ENCODE measurements at regions not wholly inside any gene's neighbourhood (a gene's known extent, or its start where the extent isn't known, plus 50 kb on each side); places are given as distances from the start of the nearest gene placed in this dataset.
"Not testable (repeated sequence)": the region's sequence is repeated elsewhere in the genome, so short reads cannot be mapped to it uniquely, and the experiment has no call there.

DNA sequence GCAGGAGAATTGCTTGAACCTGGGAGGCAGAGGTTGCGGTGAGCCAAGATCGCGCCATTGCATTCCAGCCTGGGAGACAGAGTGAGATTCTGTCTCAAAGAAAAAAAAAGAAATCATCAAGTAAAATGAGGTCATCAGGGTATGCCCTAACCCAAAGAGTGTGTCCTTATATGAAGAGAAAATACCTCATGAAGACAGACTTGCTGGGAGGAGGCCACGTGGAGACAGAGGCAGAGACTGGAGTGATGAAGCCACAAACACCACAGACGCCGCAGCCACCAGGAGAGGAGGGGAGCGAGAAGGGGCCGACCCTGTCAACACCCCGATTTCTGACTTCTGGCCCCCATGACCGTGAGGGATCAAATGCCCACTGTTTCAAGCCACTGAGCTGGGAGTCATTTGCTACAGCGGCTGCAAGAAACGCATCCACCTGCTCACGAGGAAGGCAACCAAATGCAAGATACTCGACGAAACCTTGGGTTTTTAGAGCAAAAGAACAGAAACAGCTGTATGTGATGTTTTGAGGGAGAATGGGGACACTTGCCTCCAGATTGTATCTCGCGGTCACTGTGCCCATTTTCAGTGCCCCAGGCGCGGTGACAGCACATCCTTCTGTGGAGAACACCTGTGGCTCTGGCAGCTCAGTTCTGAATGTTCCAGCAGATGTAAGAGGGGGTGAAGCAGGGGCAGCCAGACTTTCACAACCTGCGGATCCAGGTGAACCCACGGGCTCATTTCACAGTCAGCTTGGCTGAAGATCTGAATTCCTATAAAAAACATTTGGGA lies 1317.2 kb downstream of the TBC1D22A start:
- DNase-seq (ENCODE audit: low spot score): no peak

DNA sequence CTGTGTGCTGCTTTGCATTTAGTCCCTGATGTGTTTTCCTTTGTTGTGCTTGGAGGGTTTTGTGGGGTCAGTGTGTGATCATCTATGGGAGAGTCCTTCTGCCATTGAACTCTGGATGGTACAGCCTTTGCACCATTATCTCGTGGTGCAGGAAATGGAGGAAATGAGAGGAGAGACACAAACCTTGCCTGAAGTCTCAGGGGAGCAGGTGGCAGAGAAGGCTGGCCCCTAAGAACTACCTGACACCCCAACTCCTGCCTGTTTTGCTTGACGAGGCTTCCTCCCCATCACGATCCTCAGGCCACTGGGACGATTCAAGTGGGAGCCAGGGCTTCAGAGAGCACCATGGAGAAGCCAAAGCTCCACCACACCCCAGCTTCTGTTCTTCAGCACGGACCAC lies 1316.4 kb downstream of the TBC1D22A start:
- DNase-seq (ENCODE audit: low spot score): no peak

DNA sequence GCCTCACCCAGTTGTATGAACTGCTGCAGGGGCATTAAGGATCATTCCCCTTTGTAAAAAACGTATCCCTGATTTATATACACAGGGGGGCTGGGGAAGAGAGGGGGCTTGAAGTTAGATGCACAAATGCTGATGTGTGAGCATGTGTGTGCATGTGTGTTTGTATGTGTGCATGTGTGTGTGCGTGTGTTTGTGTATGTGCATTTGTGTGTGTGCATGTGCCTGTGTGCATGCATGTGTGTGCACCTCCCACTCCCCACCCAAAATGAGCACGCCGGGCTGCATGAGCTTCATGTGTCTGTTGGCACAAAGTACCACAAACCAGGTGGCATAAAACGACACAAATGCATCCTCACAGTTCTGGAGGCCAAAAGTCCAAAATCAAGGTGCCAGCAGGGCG lies 1315.2 kb downstream of the TBC1D22A start:
- no peak for DNase-seq (ENCODE audit: low spot score)

DNA sequence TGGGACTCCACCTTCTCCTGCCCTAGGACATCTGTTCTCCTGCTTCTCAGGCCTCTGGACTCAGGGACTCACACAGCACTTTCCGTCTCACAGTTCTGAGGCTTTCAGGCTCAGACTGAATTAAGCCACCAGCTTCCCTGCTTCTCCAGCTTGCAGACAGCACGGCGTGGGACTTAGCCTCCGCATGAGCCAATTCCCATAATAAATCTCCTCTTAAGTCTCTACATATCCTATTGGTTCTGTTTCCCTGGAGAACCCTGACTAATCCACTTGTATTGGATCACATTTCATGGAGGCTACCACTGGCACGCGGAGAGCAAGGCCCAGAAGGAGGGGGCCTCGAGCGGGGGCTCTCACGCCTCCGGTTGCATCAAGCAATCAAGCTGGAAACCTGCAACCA lies 1313.6 kb downstream of the TBC1D22A start:
- DNase-seq (ENCODE audit: low spot score): no peak

DNA sequence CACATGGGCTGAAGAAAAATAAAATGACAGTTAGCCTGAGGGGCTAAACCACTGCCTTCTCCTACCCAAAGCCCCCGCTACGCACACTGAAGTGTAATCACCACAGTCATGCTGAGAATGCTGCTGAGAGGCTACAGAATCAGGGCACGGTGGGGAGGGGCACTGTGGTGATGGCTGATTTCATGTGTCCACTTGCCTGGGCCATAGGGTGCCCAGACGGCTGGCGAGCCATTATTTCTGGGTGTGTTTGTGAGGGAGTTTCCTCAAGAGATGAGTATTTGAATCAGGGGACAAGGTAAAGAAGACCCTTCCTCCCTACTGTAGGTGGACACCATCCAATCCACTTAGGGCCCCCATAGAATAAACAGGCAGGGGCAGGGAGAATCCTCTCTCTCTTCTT lies 1313.2 kb downstream of the TBC1D22A start:
- no peak for DNase-seq (ENCODE audit: low spot score)

DNA sequence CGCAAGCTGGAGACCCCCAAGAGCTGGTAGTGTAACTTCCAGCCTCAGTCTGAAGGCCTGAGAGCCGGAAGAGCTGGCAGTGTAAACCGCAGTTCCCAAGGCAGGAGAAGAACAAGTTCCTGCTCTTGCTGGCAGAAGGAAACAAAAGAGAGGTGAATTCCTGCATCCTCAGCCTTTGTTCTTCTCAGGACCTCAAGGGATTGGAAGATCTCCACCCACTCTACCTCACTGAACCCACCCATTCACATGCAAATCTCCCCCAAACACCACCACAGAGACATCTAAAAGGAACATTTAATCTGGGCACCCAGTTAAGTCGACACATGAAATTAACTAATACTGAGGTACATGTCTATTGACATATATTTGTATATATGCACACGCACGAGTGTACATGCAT lies 1310.3 kb downstream of the TBC1D22A start:
- no peak for DNase-seq (ENCODE audit: low spot score)

DNA sequence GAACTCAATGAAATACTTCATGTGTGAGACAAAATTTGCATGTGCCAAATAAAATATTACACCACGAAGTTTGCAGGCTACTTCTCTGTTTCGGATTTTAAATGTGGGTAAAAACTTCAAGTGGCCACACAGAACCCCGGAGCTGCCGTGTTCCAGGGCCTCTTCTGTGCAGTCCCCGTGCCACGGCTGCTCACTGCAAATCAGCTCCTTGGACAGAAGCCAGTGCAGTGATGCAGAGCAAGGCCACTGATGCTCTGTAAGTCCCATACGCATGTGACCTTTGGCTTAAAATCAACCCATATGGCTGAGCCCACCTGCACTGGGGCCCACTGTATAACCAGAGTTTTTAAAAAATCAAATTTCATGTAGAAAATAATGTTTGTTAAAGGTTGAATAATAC lies 1309.4 kb downstream of the TBC1D22A start:
- DNase-seq (ENCODE audit: low spot score): no peak

DNA sequence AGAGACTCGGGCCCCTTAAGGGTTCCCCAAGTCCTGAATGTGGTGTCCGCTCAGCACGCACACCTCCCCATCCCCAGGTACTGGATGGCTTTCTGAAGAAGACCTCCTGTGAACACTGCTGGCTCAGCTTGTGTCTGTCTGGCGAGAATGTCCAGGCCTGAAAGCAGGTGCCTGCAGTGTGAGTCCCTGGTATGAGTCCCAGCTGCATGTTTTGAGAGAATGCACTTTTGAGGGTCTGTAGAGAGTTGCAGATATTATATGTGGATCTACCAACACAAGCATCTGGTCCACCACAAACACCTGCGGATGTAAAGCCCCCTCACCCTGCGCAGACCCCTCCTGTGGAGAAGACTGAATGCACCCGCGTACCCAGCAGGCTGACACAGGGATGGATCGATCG lies 1308.9 kb downstream of the TBC1D22A start:
- no peak for DNase-seq (ENCODE audit: low spot score)

DNA sequence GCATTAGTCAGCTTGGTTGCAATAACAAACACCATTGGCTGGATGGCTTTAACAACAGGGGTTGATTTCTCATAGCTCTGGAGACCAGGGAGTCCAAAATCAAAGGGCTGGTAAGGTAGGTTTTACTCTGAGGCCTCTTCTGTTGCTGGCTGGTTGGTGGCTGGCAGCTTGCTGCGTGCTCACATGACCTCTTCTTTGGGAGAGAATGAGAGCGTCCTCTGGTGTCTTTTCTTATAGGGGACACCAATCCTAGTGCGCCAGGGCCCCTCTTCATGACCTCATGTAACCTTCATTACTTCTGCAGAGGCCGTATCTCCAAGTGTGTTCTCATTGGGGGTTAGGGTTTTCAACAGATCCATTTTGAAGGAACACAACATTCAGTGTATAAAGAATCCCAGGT lies 1308.3 kb downstream of the TBC1D22A start:
- DNase-seq (ENCODE audit: low spot score): no peak

DNA sequence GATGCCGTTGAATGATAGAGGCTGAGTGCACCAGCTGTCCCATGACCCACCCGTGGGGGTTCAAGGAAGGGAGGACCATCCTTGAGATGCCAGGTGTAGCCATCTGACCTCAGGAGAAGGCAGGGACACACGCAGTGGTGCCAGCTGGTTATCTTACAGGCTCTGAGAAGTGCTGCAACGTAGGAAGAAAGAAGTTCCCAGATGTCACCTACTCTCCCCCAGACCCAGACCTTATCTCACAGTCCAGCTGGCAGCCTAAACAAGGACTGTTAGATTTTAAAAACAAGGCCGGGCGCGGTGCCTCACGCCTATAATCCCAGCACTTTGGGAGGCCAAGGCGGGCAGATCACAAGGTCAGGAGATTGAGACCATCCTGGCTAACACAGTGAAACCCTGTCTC lies 1307.6 kb downstream of the TBC1D22A start:
- DNase-seq (ENCODE audit: low spot score): no peak

DNA sequence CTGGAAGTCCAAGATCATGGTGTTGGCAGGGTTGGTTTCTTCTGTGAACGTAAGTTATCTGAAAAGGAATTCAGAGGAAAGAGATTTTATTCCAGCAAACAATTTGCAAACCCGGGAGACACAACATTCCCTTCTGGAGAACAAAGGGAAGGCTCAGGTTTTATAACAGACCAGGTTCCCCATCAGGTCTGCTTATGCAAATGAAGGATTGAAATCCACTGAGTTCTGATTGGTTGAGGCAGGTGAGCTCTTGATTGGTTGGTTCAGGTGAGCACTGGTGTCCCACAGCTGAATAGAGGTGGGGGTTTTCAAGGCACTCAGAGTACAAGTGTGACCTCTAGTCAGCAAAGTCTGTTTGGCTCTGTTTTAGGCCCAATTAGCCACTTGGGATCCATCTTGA lies 1306.8 kb downstream of the TBC1D22A start:
- DNase-seq (ENCODE audit: low spot score): no peak

DNA sequence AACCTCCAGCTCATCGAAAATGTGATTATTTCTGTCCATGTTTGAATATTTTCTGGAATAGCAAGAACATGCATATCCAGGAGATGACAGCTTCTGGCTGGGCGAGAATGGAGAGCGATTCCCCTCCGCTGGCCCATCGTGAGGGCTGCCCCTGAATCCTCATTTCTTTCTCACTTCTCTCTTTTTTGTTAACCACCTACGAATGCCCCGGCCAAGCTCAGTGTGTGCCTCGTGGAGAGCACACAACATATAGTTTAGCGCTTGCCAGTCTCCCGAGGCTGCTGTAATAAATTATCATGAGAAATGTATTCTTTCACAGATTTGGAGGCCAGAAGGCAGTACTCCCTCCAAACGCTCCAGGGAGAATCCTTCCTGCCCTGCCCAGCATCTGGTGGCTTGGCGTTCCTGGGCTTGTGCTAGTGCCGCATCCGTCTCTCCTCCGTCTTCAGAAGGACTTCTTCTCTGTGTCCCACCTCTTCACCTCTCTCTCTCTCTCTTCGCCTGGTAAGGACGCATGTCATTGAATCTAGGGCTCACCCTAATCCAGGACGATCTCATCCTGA lies 1306.0 kb downstream of the TBC1D22A start:
- no peak for DNase-seq (ENCODE audit: low spot score)

DNA sequence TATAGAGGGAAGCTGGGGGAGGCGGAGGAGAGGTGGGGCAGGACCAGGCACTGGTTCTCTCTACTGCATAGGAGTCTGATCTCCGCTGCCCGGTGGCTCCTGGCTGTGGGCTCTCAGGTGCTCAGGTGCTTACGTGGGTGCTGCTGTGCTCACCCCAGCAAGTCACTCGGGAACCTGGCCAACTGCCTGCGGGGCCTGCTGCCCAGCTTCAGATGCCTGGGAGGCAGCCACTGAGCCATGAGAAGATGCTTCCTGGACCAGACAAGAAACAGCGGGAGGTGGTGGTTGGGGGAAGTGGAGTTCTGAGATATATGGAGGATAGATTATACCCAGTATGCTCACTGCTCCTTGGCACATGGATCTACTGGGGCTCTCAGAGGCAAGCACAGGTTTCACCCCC lies 1303.4 kb downstream of the TBC1D22A start:
- DNase-seq (ENCODE audit: low spot score): no peak

DNA sequence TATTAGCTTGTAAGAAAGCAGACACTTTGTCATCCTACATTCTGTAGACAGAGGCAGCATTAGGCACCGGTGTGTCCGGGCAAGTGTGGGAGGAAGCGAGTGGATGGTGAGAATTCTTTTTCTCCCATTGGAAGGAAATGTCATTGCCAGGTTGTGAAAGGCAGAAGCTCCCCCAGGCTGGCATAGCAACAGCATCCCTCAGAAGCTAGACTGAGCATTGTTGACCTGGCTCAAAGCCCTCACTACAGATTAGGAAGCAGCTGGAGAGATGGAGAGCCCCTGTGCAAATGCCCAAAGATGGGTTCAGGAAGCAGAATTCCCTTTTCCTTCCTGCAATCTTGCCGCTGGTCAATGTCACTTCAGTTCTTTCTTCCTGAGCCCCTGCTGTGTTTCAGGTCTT lies 1299.3 kb downstream of the TBC1D22A start:
- DNase-seq (ENCODE audit: low spot score): no peak

DNA sequence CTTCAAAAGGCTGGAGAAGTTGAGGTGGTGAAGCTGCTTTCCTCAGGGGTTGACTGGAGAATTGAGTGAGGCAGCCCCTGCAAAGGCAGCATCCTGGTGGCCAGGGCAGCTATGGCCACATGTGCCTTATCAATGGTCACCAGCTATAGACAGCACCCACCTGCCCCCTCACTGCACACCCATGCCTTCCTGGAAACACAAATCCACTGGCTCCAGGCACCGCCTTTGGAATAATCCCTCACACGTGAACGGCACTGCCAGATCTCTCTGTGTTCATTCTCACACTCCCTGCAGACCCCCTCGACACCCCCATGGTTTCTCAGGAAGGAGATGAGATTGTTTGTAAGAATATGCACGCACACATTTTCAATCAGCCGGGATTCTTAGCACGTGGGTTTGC lies 1297.8 kb downstream of the TBC1D22A start:
- DNase-seq (ENCODE audit: low spot score): no peak

DNA sequence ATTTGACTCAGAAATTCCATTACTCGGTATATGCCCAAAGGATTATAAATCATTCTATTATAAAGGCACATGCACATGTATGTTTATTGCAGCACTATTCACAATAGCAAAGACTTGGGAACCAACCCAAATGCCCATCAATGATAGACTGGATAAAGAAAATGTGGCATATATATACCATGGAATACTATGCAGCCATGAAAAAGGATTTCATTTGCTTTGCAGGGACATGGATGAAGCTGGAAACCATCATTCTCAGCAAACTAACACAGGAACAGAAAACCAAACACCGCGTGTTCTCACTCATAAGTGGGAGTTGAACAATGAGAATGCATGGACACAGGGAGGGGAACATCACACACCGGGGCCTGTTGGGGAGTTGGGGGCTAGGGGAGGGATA lies 1297.1 kb downstream of the TBC1D22A start:
- DNase-seq (ENCODE audit: low spot score): not testable (repeated sequence)

DNA sequence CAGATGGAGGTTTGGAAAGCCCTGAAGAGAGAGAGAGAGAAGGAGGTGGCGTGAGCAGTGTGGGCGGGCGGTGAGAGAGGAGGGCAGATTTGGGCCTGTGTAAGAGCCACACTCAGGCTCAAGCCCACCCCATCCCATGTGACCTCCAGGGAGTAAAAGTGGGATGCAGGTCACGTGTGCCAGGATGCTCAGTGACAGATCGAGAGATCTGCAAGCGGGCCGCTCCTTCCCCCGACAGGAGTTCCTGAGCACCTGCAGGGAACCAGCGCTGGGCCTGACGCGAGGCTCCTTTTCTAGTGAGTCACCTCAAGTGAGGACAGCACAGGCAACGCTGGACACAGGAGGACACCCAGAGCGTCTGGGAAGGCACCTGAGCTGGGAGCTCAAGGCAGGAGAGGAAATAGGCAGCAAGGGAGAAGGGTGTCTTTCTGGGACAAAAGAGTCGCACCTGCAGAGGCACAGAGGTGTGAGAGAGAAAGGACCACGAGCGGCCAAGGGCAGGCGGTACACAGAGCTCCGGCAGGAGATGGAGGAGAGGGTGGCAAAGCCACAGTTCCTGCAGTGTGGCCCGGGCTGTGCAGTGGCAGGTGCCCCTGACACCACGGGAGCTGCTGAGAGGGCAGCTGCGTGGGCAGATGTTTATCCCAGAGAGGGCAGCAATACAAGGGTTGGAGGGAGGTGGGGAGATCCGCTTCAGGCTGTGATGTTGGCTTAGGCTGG lies 1294.8 kb downstream of the TBC1D22A start:
- DNase-seq (ENCODE audit: low spot score): no peak

DNA sequence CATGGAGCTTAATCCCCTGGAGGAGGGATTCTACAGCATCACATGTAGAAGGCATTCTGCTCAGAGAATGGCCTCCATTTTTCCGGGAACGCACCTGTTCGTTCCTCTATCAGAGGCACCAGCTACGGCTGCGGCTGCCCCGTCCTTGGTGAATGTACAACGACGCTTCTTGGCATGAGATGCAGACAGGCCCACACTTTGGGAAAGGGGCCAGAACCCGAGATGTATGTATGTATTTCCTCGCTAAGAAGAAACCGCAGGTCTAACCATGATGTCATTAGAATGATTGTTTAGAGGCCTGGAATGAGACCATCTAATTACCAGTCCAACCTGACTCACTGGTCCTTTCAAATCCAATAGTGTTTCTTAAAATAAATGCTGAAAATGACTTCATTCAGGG lies 1293.4 kb downstream of the TBC1D22A start:
- DNase-seq (ENCODE audit: low spot score): no peak

DNA sequence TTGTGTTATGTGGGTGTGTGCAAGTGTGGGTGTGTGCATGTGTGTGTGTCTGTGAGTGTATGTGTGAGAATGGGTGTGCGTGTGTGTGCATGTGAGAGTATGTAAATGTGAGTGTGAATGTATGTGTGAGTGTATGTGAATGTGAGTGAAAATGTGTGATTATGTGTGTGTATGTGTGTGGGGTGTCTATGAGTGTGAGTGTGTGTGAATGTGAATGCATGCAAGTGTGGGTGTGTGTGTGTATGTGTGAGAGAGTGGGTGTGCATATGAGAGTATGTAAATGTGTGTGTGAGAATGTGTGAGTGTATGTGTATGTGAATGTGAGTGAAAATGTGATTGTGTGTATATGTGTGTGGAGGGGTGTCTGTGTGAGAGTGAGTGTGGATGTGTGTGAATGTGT lies 1292.7 kb downstream of the TBC1D22A start:
- DNase-seq (ENCODE audit: low spot score): no peak

DNA sequence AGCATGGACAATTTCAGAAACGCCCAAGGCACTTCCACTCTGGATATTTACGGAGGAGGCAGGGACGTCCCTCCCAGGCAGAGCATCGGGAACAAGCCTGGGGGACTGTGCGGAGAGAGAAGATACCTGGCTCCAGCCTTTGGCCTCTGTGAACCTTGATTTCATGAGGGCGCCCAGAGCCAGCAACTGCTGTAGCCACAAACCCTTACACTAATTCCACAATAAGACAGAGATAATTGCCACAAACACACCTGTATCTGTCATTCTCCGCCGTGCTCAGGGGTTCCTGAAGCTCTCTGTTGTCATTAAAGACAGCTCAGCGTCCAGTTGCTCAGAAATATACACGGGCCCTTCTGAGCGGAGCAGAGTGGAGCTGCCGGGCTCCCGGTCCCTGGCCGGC lies 1292.1 kb downstream of the TBC1D22A start:
- DNase-seq (ENCODE audit: low spot score): no peak

DNA sequence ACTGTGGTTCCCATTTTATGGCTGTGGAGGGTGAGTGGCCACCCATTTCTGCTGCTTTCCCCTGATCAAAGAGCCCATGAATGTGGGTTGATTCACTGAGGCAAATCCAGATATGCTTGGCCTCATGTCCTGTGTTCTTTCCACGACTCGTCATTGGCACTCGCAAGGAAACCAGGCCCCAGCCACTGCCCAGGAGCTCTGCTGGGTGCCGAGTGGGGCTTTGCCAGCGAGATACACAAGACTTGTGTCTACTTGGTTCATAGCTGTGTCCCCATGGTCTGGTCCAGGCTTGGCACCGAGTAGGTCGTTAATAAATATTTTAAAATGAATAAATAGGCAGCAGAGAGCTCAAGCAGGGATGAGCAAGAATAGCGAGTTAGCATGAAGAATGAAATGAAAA lies 1291.5 kb downstream of the TBC1D22A start:
- no peak for DNase-seq (ENCODE audit: low spot score)

DNA sequence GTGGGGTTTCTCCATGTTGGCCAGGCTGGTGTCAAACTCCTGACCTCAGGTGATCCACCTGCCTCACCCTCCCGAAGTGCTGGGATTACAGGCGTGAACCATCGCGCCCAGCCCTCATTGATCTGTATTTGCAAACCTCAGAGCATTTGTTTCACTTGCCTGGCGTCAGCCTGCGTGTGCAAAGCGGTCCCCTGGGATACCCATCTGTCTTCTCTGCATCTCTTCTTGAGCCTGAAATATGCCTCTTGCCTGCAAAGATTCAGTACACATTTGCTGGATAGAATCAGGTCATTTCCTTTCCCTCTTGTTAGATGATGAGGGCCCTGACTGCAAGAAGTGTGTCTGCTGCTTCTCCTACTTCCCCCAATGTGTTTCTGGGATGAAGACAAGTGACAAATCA lies 1291.0 kb downstream of the TBC1D22A start:
- no peak for DNase-seq (ENCODE audit: low spot score)

DNA sequence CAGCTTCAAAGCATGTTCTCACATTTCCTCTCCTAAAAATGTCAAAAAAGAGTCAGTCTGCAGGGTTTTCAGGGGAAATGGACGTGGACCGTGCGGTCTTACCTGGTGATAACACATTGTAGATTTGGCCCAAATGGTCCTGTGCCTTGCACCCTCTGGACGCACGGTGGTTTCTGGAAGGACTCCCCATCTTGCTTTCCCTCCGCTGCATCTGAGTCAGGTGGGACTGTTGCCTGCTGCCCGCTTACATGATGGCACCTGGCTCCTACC lies 1290.1 kb downstream of the TBC1D22A start:
- DNase-seq (ENCODE audit: low spot score): no peak
